ENCODE measurements at regions not wholly inside any gene's neighbourhood (a gene's known extent, or its start where the extent isn't known, plus 50 kb on each side); places are given as distances from the start of the nearest gene placed in this dataset.

- no peak for DNase-seq
These were observed 113.7 kb downstream of the DLL1 start for GRCh38 chr6:170176898-170177771.

- DNase-seq = no peak
These were observed 114.6 kb downstream of the DLL1 start for GRCh38 chr6:170176136-170176897.

- DNase-seq = no peak
These were observed 115.2 kb downstream of the DLL1 start for GRCh38 chr6:170175644-170176135.

GRCh38 chr6:170174771-170175643, 115.9 kb downstream of the DLL1 start:
- DNase-seq = no peak

GRCh38 chr6:170174124-170174770, 116.6 kb downstream of the DLL1 start:
- no peak for DNase-seq

- DNase-seq = no peak
These were observed 117.5 kb downstream of the DLL1 start for GRCh38 chr6:170173335-170173881.

GRCh38 chr6:170172825-170173256, 118.0 kb downstream of the DLL1 start:
- DNase-seq = no peak

GRCh38 chr6:170172392-170172791, 118.5 kb downstream of the DLL1 start:
- DNase-seq = no peak

- DNase-seq = no peak
These were observed 123.2 kb downstream of the DLL1 start for GRCh38 chr6:170167657-170168159.

GRCh38 chr6:170166511-170167122, 124.3 kb downstream of the DLL1 start:
- DNase-seq = no peak

GRCh38 chr6:170165471-170166117, 125.3 kb downstream of the DLL1 start:
- no peak for DNase-seq

- DNase-seq = no peak
These were observed 125.8 kb downstream of the DLL1 start for GRCh38 chr6:170165085-170165470.

GRCh38 chr6:170164271-170164900, 126.5 kb downstream of the DLL1 start:
- no peak for DNase-seq

GRCh38 chr6:170163405-170164170, 127.3 kb downstream of the DLL1 start:
- DNase-seq = no peak

- no peak for DNase-seq
These were observed 128.0 kb downstream of the DLL1 start for GRCh38 chr6:170162775-170163404.

- no peak for DNase-seq
These were observed 128.7 kb downstream of the DLL1 start for GRCh38 chr6:170162011-170162774.

- DNase-seq = no peak
These were observed 130.0 kb downstream of the DLL1 start for GRCh38 chr6:170160628-170161611.

All from T-helper 9 cell (primary cell).